NT2/D1 (cell line): ENCODE measurements at regions not wholly inside any gene's neighbourhood (a gene's known extent, or its start where the extent isn't known, plus 50 kb on each side); places are given as distances from the start of the nearest gene placed in this dataset.

Experiments used
- SUZ12 ChIP-seq: IDR thresholded peaks from 2 replicates; pipeline ENCODE4 v1.6.1; 2011; ENCODE audit not compliant: insufficient read length, insufficient read depth; ENCODE audit errors: extremely low read depth
- YY1 ChIP-seq: IDR thresholded peaks from 2 replicates; pipeline ENCODE4 v1.6.1; 2011; ENCODE audit not compliant: insufficient read length, insufficient read depth
- ZNF274 ChIP-seq: IDR thresholded peaks from 2 replicates; pipeline ENCODE4 v1.6.1; 2011; ENCODE audit warnings: mild to moderate bottlenecking, low read depth, low read length

DNA sequence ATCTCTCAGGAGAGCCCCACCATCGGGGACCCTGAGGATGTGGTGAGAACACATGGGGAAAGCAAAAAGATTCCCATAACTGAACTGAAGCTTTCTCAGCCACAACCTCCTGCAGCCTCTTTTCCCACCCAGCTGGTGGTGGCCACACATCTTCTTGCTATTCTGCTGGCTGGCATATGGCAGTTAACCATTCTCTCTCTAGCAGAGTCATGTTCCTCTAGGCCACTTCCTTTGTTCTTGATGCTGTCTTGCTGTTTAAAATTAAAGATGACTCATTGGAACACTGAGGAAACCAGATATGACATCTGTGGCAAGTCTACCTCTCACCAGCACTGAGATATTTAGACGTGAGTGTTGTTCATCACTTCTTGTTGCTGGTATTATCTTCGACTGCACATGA, 180.3 kb upstream of the ROBO2 start:
- TF ChIP-seq ZNF274 (no peak), SUZ12 (no peak), YY1 (no peak)
